ENCODE measurements at regions not wholly inside any gene's neighbourhood (a gene's known extent, or its start where the extent isn't known, plus 50 kb on each side); places are given as distances from the start of the nearest gene placed in this dataset.

DNA sequence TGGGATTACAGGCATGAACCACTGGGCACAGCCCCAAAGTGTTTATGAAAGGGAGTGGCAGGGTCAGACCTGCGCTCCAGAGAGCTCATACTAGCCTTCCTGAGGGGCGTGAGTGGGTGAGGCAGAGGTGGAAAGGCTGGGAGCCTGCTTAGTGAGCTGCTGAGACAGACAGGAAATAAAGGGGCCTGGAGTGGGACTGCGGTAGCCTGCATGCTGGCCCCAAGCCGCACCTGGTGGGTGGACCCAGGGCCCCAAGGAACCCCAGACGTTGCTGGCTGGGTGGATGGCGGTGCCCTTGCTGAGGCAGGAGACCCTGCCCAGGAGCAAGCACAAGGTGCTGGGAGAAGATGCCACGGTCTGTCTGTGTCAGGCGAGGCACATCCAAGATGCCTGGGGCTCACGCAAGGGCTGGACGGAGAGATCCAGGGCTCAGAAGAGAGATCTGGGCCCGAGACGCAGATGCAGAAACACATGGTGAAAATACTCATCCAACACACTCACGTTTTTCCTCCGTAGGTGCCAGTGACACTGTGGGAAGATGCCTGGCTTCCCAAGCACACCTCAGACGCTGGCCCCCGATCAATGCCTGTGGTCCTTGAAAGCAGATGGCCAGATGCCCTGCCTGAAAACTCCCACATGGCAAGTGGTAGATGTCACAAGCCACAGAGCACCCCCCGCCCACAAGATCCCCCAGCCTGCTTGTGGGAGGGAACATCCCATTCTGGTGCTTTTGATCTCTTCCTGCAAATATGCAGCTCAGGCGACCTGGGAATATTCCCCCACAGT, 151.1 kb downstream of the GLI2 start:
- DNase-seq = no peak

DNA sequence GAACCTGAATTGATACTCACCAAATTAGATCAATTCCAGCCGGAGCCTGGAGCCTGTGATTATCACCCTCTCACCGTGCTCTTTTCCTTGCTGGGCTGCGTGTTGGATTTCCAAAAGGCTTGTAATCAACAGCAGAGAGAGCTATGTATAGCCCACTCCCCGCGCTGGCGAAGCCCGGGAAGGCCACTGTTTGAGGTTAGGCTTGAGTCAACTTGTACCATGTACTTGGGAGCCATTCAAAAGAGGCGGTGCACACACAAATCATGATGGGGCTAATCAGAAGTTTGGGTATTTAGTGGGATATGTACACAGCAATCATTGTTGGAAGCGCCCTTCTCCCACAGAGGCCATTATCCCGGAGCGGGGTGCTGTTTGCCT, 151.6 kb downstream of the GLI2 start:
- DNase-seq = no peak

DNA sequence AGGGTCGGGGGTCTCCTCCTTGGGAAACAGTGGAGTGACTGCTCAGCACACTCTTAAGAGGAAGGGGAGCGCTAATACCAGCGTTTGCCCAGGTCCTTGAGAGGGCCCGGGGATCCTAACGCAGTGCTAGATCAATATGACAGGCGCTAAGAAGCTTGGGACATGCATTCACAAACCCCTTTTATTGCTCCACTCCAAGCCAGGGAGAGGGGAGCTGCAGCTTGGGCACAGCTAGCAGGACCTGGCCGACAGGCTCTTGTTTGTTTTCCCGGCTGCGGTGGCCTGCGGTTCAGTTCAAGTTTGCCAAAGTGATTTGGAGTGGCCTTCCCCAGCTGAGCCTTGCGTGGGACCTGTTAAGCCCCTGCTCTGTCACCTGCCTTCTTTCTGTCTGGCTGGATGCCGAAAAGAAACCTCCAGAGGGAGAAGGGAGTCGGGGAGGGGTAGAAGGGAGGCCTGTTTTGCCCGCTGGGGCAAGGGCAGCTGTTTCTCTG, 152.1 kb downstream of the GLI2 start:
- DNase-seq = no peak

DNA sequence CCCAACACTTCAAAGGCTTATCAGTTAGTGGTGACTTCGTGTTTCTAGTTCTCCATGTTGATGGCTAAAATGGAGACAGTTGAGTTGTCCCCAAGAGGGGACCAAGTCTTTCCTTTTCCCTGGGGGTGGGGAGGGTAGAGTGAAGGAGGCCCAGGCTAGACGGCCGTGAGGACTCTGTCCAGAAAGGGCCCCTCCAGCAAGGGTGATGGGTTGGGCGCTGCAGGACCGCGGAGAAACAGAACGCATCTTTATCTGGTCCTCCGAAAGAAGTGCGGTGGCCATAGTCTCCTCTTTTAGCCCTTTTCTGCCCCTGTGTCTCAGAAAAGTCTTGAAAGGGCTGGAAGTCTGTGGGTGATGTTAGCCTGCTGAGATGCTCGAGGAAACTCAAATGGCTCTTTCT, 153.2 kb downstream of the GLI2 start:
- DNase-seq = no peak

GRCh38 chr2:120889936-120890335, 154.3 kb downstream of the GLI2 start:
- no peak for DNase-seq

DNA sequence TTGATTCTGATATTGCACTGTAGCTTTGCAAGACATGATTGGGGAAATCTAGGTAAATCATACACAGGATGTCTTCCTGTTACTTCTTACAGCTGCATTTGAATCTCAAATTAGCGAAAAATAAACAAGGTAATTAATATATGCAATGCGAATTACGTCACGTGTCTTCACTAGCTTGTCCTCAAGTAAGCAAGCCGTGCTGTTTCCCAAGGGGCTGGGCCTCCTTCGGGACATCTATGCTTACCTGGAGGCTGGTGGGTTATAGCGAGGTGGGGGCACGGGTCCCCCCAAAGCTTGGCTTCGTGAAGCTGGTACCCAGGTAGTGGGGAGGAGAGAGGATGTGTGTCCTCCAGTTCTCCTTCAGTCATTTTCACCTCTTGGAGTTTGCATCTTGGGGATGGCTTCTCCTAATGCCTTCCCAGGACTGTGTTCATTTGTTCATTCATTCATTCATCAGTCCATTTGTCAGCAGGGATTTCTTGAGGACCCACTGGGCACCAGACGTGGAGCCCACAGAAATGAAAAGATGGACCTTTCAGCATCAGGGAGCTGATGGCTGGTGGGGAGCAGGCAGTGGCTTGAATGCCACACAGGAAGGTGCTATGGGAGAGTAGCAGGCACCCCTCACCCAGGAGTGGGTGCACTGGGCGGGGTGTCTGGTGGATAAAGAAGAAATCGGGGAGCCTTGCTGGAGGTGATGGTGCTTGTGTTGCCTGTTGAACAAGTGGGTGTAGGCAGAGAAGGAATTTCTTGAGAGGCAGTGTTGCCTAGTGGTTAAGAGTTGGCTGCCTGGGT, 155.1 kb downstream of the GLI2 start:
- no peak for DNase-seq

GRCh38 chr2:120892271-120892966, 156.8 kb downstream of the GLI2 start:
- DNase-seq = no peak

DNA sequence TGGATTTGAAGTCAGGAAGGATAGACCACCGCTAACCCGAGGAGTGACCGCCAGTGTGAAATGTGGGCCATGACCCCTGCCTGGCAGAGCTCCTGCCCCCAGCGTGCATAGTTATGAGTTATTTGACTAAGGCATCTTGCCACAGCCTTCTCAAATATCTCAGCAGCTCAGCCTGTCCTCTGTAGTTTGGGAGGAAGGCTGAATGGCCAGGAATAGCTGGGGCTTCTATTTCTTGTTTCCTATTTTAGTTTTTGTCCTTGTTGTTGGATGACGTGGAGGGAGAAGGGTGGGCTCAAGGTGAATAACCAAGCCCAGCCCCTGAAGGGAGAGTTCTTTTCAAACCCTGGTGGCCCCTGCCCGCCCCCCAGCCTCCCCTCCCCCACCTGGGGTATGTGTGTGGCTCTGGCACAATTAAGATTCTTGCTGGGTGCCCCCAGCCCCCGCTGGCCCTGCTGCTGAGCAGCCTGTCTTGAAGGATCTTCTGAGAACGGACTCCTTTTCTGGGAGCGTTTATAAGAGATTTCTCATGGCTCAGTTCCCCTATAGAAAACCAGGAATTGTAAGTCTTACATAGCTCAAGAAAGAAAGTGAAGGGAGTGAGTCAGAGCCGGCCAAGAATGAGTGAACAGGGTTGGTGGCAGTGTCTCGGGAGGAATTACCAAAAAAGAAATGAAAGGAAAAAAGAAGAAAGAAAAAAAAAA, 157.4 kb downstream of the GLI2 start:
- DNase-seq = no peak

GRCh38 chr2:120893811-120894584, 158.3 kb downstream of the GLI2 start:
- DNase-seq = no peak

- no peak for DNase-seq
Measured at GRCh38 chr2:120894966-120895365, 159.3 kb downstream of the GLI2 start.

- no peak for DNase-seq
Measured at GRCh38 chr2:120896126-120896525, 160.5 kb downstream of the GLI2 start.

DNA sequence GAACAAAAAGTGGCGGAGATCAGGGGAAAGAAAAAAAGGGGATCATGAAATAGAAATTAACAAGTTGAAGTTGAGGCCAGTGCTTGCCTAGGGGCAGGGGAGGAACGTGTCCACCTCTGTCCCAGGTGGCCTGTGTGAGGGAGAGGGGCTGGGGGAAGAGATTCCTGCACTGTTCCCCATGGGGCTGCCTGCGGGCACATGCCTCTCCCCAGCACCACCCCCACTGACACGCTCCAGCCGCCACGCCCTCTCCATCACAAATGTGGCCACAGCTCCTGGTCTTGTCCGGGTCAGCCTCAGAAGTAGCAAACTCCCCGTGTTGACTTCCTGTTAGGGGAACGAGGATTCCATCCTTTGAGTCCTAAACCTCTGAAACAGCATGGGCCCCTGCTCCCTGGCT, 161.2 kb downstream of the GLI2 start:
- DNase-seq = no peak

DNA sequence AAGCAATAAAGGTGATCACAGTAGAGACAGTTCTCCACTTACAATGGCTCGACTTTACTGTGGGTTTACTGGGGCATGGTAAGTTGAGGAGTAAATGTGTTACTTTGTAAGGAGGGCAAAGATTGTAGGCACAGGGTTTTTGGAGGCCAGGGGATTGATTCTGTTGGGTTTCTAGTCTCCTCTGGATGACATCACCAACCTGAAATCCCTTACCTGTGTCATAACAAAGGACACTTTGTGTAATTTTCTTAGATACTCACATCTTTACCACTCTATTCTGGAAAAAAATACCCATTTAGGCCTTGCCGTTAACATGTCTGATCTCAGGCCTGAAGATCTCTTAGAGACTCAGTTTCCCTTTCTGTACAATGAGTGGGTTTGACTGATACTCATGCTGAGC, 161.7 kb downstream of the GLI2 start:
- DNase-seq = no peak

DNA sequence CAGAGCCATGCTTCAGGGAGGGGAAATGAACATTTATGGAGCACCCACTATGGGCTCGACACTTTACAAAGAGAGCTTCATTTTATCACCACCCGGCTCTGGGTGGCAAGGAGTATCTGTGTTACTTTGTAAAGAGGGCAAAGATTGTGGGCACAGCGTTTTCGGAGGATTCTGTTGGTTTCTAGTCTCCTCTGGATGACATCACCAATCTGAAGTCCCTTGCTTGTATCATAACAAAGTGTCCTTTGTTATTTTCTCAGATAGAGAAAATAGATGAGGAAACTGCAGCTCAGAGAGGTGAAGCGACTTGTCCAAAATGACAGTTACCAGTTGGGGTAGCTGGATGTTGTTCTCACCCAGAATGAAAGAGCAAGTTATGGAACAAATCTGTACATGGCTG, 162.8 kb downstream of the GLI2 start:
- no peak for DNase-seq

GRCh38 chr2:120898961-120899750, 163.5 kb downstream of the GLI2 start:
- DNase-seq = no peak

- DNase-seq = no peak
Measured at GRCh38 chr2:120899771-120900170, 164.1 kb downstream of the GLI2 start.

GRCh38 chr2:120901201-120901600, 165.5 kb downstream of the GLI2 start:
- DNase-seq = no peak

- no peak for DNase-seq
Measured at GRCh38 chr2:120902592-120902991, 166.9 kb downstream of the GLI2 start.

DNA sequence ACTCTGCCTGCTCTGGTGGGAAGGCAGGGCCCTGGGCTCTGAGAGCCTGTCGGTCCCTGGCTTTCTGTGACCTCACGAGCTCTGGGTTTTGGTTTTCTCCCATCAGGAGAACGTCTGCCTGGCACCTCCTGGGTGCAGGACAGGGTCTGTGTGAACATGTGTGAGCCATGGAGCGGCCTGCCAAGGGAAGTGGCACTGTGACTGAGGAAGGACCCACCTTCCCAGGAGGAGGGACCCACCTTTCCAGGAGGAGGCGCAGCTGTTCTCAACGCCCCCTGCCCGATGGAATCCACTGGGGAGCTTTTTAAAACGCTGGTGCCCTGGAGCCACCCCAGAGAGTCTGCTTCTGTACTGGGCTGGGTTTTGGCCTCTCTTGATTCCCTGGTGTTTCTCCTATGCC, 168.7 kb downstream of the GLI2 start:
- no peak for DNase-seq

GRCh38 chr2:120904830-120905234, 169.2 kb downstream of the GLI2 start:
- no peak for DNase-seq

DNA sequence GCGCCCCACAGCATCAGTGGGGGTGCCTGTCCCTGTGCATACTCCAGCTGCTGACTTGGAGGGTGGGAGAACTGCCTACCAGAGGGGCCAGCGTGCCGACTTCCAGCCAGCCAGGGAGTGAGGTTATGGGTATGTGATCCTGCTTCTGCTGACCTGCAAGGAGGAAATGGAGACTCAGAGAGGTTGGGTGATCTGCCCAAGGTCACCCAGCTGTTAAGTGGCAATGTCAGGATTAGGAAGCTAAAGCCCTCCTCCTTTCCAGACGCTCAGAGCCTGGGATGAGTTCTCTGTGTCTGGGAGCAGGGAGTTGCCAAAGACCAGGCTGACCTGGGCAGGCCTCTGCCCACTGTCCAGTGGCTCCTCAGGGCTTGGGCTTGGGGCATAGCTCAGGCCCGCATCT, 169.6 kb downstream of the GLI2 start:
- no peak for DNase-seq
